MM.1S (cell line): ENCODE measurements at regions not wholly inside any gene's neighbourhood (a gene's known extent, or its start where the extent isn't known, plus 50 kb on each side); places are given as distances from the start of the nearest gene placed in this dataset.

ENCODE experiments used
- CTCF ChIP-seq: fragments of 300-600 bp; sonication (generic); IDR thresholded peaks from 2 replicates; pipeline ENCODE4 v1.5.1; 2016; ENCODE audit warnings: antibody characterized with exemption, low read length, mixed read lengths
- EZH2 ChIP-seq: fragments of 300-600 bp; sonication (generic); optimal IDR thresholded peaks from 2 replicates; pipeline ENCODE3; 2017; ENCODE audit warnings: low read depth, mild to moderate bottlenecking, antibody characterized with exemption, low read length, mixed read lengths

GRCh38 chr6:100210137-100211117, 216.4 kb upstream of the MCHR2 start:
- TF ChIP-seq CTCF (no peak), EZH2 (no peak)
